ENCODE measurements at regions not wholly inside any gene's neighbourhood (a gene's known extent, or its start where the extent isn't known, plus 50 kb on each side); places are given as distances from the start of the nearest gene placed in this dataset.
"Not testable (repeated sequence)": the region's sequence is repeated elsewhere in the genome, so short reads cannot be mapped to it uniquely, and the experiment has no call there.

DNA sequence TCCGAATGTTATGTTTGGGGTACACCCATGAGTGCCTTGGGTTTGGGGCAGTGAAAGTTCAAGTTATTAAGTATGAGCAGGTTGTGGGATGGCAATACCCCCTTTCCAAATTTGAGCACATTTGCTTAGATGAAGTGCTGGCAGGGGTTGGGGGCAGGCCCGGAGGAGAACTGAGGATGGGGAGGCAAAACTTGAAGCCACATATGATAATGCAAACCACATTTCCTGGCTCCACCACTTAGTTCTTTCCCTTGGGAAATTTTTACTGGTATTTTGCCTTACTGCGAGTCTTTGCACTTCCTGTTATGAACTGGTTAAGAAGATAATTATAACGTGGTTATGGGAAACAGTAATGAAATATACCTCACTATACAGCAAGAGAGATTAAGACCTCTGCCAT, 336.0 kb upstream of the ONECUT1 start:
- Histone ChIP-seq H3K9me3 (no peaks in the 10 kb centered on the region), H3K4me1 (no peaks in the 10 kb centered on the region), H3K36me3 (no peaks in the 10 kb centered on the region), H3K27ac (no peak overlapping the region), H3K27me3 (ENCODE audit: low read depth) (no peaks in the 10 kb centered on the region), H3K4me3 (no peak overlapping the region)
- intact Hi-C loops (cut with DNase I), result no loop called here
- ATAC-seq (no peak), DNase-seq (no peak)
- TF ChIP-seq, protein P1, sequence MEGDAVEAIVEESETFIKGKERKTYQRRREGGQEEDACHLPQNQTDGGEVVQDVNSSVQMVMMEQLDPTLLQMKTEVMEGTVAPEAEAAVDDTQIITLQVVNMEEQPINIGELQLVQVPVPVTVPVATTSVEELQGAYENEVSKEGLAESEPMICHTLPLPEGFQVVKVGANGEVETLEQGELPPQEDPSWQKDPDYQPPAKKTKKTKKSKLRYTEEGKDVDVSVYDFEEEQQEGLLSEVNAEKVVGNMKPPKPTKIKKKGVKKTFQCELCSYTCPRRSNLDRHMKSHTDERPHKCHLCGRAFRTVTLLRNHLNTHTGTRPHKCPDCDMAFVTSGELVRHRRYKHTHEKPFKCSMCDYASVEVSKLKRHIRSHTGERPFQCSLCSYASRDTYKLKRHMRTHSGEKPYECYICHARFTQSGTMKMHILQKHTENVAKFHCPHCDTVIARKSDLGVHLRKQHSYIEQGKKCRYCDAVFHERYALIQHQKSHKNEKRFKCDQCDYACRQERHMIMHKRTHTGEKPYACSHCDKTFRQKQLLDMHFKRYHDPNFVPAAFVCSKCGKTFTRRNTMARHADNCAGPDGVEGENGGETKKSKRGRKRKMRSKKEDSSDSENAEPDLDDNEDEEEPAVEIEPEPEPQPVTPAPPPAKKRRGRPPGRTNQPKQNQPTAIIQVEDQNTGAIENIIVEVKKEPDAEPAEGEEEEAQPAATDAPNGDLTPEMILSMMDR (IDR thresholded peaks at IDR 0.05), result no peak

DNA sequence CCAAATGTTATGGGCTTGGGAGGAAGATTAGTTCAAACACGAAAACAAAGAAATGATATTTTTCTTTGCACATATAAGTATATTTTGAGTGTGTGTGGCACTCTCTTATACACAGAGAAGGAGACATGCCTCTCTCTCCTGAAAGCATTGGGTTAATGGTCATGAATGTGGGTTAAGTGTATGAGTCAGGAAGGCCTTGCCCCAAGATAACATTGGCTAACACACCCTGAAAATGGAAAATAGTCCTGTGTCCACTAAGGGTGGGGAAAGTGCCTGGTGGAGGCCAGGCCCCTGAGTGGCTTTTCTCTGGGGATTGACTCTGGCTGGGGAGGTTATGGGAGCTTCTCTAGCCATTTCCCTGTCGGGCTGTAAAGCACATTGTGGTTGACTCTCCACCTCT, 332.7 kb upstream of the ONECUT1 start:
- H3K9me3 ChIP-seq, result no peaks in the 10 kb centered on the region
- no peaks in the 10 kb centered on the region for H3K36me3 ChIP-seq
- TF ChIP-seq, protein P1 (IDR thresholded peaks at IDR 0.05), result no peak
- H3K4me1 ChIP-seq, result no peaks in the 10 kb centered on the region
- DNase-seq (no peak), ATAC-seq (no peak)
- H3K27ac ChIP-seq, result no peak overlapping the region
- H3K27me3 ChIP-seq (ENCODE audit: low read depth), result no peaks in the 10 kb centered on the region
- intact Hi-C loops (cut with DNase I), result no loop called here
- H3K4me3 ChIP-seq, result no peak overlapping the region

DNA sequence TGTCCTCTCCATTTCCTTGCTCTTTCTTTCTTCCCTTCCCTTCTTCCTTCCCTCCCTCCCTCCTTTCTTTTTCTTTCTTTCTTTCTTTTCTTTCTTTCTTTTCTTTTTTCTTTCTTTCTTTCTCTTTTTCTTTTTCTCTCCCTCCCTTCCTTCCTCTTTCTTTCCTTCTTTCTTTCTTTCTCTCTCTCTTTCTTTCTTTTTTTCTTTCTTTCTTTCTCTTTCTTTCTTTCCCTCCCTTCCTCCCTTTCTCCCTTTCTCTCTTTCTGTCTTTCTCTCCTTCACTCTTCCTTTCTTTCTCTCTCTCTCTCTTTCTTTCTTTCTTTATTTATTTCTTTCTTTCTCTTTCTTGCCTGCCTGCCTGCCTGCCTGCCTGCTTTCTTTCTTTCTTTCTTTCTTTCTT, 326.8 kb upstream of the ONECUT1 start:
- H3K9me3 ChIP-seq; DNase-seq; H3K27me3 ChIP-seq (ENCODE audit: low read depth); intact Hi-C loops (cut with DNase I); H3K4me1 ChIP-seq; H3K4me3 ChIP-seq; H3K36me3 ChIP-seq; ATAC-seq; H3K27ac ChIP-seq: not testable (repeated sequence)

DNA sequence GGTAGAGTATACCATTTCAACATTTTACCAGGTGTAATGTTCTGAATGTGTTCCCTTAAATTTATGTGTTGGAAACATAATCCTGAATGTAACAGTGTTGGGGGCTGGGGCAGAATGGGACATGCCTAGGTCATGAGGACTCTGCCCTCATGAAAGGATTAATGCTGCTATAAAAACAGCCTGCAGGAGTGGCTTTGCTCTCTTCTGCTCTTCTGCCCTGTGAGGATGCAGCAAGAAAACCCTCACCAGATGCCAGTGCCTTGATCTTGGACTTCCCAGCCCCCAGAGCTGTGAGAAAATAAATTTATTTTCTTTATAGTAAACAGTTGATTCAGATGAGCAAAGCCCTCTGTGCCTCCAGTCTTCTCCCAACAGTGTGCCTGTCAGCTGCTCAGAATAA, 326.0 kb upstream of the ONECUT1 start:
- no peak for ATAC-seq
- no peaks in the 10 kb centered on the region for H3K27me3 ChIP-seq (ENCODE audit: low read depth)
- peaks cover 4% of the 10 kb centered on the region for H3K9me3 ChIP-seq
- intact Hi-C loops (cut with DNase I), result no loop called here
- no peak for DNase-seq
- H3K36me3 ChIP-seq, result no peaks in the 10 kb centered on the region
- no peak overlapping the region for H3K4me3 ChIP-seq
- no peak overlapping the region for H3K27ac ChIP-seq
- TF ChIP-seq, protein P1 (IDR thresholded peaks at IDR 0.05), result no peak
- H3K4me1 ChIP-seq, result no peaks in the 10 kb centered on the region

DNA sequence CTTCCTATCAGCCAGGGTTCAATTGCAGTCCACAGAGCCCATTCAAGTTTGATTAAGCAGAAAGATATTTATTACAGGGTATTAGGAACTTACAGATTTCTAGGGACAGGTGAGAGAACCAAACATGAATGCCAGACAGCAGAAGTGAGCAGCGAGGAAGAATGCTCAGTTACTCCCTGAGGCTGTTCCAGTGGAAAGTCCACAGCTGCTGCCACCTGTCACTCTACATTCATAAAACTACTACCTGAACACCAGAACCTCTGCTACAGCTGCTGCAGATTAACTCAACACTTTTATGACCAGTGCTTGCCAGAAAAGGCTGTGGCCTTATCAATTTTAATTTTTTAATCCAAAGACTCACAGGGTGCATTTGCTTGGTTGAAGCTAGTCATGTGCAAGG, 325.4 kb upstream of the ONECUT1 start:
- Histone ChIP-seq H3K9me3 (peaks cover 4% of the 10 kb centered on the region), H3K4me1 (no peaks in the 10 kb centered on the region), H3K4me3 (no peak overlapping the region), H3K27ac (no peak overlapping the region), H3K27me3 (ENCODE audit: low read depth) (no peaks in the 10 kb centered on the region), H3K36me3 (no peaks in the 10 kb centered on the region)
- TF ChIP-seq, protein P1 (IDR thresholded peaks at IDR 0.05), result no peak
- no peak for ATAC-seq
- no peak for DNase-seq
- intact Hi-C loops (cut with DNase I), result no loop called here

DNA sequence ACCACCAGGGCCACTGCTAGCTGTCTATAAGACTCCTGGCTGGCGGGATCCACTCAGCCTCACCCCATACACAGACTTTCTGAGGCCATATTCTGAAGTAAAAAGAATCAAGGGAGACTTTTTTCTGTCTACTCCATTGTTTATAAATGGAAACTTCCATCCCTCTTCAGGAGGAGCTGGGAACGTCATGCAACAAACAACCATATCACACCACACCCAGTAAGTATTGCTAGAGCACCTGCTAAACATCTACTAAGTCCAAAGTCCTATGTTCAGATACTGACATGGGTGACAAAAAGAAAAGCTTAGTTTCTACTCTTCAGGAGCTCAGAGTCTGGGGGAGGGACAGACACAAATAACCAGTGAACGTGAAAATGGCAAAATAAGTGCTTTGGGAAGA, 324.8 kb upstream of the ONECUT1 start:
- Histone ChIP-seq H3K27ac (no peak overlapping the region), H3K4me3 (no peak overlapping the region), H3K4me1 (no peaks in the 10 kb centered on the region), H3K36me3 (no peaks in the 10 kb centered on the region), H3K9me3 (peaks cover 4% of the 10 kb centered on the region), H3K27me3 (ENCODE audit: low read depth) (no peaks in the 10 kb centered on the region)
- TF ChIP-seq, protein P1 (IDR thresholded peaks at IDR 0.05), result no peak
- no peak for ATAC-seq
- no peak for DNase-seq
- intact Hi-C loops (cut with DNase I), result no loop called here

Data from lower lobe of right lung (tissue), 2 donors.